HAP-1 (cell line): ENCODE measurements at regions not wholly inside any gene's neighbourhood (a gene's known extent, or its start where the extent isn't known, plus 50 kb on each side); places are given as distances from the start of the nearest gene placed in this dataset.
"Not testable (repeated sequence)": the region's sequence is repeated elsewhere in the genome, so short reads cannot be mapped to it uniquely, and the experiment has no call there.

Experiments
- DNase-seq, 2 experiments: peaks; one replicate each; pipeline ENCODE4 v3.0.0-alpha.2; 2016 to 2020; ENCODE audit warnings: low spot score in 2 of 2
- H3K27me3 ChIP-seq: fragments of 250-450 bp; sonication (Bioruptor Pico); 2 replicates; pipeline ENCODE4 v1.5.1; 2020; ENCODE audit warnings: low read depth, mild to moderate bottlenecking, moderate library complexity
- H3K36me3 ChIP-seq: fragments of 250-450 bp; sonication (Bioruptor Pico); replicated peaks from 2 replicates; pipeline ENCODE4 v1.5.1; 2020; ENCODE audit warnings: mild to moderate bottlenecking
- H3K4me1 ChIP-seq: fragments of 250-450 bp; sonication (Bioruptor Pico); 2 replicates; pipeline ENCODE4 v1.5.1; 2020; ENCODE audit warnings: mild to moderate bottlenecking
- H3K4me3 ChIP-seq: fragments of 250-450 bp; sonication (Bioruptor Pico); 2 replicates; pipeline ENCODE4 v1.5.1; 2020; ENCODE audit warnings: mild to moderate bottlenecking, moderate library complexity
- H3K9me3 ChIP-seq: fragments of 250-450 bp; sonication (Bioruptor Pico); 2 replicates; pipeline ENCODE4 v1.5.1; 2020; ENCODE audit warnings: mild to moderate bottlenecking, moderate library complexity
- in situ Hi-C: fragments of 300-500 bp; cut with MboI; formaldehyde crosslinking; loops from 3 replicates; pipeline ENCODE4 v1.14.3; 2020; ENCODE audit warnings: low sequenced_read_pairs, inconsistent platforms, mixed read lengths

DNA sequence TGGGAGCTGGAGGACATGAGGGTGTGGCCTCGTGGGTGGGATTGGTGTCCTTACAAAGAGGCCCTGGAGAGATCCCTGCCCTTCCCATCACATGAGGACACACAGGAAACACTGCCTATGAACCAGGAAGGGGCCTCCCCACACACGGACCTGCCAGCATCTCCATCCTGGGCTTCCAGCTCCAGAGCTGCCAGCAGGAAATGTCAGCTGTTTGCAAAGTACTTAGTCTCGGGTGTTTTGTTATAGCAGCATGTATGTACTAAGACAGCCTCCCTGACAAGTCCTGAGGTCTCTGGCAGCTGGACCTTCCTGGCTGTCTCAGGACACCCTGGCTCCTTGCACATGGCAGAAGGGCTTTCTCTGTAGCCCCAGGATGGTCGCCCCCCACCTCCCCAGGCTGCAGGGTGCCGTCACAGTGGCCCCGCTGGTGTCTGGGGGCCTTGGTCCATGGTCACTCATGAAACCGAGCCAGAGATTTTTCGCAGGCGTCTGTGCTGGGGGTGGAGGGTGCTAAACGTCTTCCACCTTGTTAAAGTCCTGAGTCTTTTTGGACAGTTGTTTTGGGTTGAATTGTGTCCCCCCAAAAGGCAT is 157.0 kb upstream of the ZNF469 start:
- in situ Hi-C loops, result not testable (repeated sequence)

DNA sequence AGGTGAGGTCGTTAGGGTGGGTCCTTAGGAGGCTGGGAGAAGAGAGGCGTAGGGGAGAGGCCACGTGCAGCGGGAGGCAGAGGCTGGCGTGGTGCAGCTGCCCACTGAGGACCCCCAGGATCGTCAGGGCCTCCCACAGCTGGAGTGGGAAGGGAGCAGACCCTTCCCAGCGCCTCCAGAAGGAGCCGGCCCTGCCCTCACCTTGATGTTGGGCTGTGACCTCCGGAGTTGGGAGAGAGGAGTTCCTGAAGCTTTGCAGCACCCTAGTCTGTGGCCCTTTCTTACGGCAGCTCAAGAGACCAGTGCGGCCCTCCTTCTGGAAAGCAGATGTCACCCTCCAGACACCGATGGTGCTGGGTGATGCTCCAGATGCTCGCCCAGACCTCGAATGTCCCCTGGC is 156.5 kb upstream of the ZNF469 start:
- in situ Hi-C loops, H3K4me3 ChIP-seq, DNase-seq, H3K4me1 ChIP-seq, H3K36me3 ChIP-seq, H3K27me3 ChIP-seq, H3K9me3 ChIP-seq: not testable (repeated sequence)

More for the DNA sequence above, 157.0 kb upstream of the ZNF469 start:
- H3K4me1 ChIP-seq, DNase-seq, H3K36me3 ChIP-seq, H3K4me3 ChIP-seq, H3K27me3 ChIP-seq, H3K9me3 ChIP-seq: not testable (repeated sequence)

DNA sequence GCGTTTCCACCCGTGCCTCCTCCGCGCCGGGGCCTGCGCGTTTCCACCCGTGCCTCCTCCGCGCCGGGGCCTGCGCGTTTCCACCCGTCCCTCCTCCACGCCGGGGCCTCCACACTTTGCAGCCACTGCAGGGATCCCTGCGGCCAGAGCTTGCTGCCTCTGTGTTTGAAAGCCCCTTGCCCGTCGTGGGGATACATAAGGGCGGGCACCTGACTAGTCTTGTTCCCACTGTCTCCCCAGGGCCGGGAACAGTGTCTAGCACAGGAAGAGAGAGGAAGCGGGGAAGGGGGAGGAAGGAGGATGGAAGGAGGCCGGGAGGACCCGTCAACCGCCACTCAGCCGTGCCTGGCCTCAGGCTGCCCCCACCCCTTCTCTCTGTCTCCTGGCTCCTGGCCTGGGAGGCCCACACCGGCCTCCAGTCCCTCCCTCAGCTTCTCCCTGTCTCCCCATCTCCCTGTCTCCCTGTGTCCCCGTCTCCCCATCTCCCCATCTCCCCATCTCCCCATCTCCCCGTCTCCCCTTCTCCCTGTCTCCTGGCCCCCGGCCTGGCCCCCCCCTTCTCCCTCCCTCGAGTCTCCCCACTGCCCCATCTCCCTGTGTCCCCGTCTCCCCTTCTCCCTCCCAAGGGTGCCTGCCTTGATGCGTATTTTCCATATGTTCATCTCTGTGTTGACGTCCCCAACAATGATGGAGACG is 155.6 kb upstream of the ZNF469 start:
- H3K36me3 ChIP-seq, DNase-seq, H3K4me3 ChIP-seq, H3K9me3 ChIP-seq, H3K4me1 ChIP-seq, H3K27me3 ChIP-seq, in situ Hi-C loops: not testable (repeated sequence)

DNA sequence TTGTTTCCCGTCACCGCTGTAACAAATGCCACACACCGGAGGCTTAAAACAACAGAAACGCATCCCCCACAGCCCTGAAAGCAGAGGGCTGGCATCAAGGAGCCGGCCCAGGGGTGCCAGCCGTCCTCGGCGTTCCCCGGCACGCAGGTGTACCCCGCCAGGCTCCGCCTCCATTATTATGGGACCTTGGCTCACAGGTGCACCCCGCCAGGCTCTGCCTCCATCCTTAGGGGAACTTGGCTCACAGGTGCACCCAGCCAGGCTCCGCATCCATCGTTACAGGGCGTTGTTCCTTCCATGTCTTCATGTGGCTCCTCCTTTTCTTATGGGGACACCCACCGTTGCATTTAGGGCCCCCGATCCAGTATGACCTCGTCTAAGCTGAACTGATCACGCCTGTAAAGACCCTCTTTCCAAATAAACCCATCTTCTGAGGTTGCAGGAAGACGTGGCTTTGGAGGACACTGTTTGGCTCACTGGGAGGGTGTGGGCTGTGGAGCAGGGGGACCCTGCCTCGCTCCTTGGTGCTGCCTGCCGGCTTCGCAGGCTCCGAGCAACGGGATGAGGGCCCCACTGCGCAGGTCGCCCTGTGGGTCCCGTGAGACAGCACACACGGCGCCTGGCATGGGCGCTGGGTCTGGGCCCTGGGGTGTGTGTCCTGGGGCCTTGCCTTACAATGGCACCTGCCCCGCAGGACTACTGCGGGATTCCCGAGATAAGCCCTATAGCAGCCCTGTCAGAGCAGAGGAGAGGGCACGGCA is 154.9 kb upstream of the ZNF469 start:
- H3K9me3 ChIP-seq, H3K4me1 ChIP-seq, H3K36me3 ChIP-seq, H3K27me3 ChIP-seq, H3K4me3 ChIP-seq, in situ Hi-C loops, DNase-seq: not testable (repeated sequence)

DNA sequence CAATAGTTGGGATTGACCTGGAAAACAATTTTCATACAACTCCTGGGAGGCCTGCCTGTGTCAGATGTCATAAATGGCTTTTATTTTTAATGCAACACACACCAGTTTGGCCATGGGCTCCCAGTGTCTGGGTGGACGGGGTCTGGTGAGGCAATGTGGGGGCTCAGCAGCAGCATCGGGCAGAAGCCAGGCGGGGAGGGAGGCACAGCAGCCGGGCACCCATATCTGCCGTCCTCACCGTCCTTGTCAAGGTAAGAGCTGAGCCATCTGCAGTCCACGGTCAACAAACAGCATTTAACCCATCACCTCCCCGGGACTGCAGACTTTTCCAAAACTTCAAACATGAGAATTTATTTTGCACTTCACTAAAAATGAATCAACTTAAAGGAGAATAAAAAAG is 154.0 kb upstream of the ZNF469 start:
- DNase-seq, H3K9me3 ChIP-seq, H3K4me3 ChIP-seq, H3K36me3 ChIP-seq, H3K4me1 ChIP-seq, in situ Hi-C loops, H3K27me3 ChIP-seq: not testable (repeated sequence)

DNA sequence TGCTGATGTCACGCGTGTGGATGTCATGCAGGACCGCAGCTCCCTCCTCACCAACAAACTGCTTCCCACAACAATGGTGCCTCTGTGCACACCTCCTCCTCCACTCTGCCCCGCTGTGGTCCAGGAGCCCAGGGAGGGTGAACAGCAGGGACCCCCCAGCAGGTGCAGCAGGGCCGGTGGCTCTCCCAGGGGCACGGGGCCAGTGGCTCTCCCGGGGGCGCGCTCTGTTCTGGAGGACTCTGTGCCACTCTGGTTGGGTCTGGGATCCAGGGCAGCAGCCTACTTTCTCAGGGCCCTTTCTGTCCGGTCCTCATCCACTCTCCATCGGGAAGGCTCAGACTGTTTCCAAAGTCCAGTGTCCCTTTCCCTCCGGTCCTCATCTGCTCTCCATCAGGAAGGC is 153.0 kb upstream of the ZNF469 start:
- H3K4me1 ChIP-seq, H3K36me3 ChIP-seq, H3K27me3 ChIP-seq, H3K4me3 ChIP-seq, H3K9me3 ChIP-seq, in situ Hi-C loops, DNase-seq: not testable (repeated sequence)

DNA sequence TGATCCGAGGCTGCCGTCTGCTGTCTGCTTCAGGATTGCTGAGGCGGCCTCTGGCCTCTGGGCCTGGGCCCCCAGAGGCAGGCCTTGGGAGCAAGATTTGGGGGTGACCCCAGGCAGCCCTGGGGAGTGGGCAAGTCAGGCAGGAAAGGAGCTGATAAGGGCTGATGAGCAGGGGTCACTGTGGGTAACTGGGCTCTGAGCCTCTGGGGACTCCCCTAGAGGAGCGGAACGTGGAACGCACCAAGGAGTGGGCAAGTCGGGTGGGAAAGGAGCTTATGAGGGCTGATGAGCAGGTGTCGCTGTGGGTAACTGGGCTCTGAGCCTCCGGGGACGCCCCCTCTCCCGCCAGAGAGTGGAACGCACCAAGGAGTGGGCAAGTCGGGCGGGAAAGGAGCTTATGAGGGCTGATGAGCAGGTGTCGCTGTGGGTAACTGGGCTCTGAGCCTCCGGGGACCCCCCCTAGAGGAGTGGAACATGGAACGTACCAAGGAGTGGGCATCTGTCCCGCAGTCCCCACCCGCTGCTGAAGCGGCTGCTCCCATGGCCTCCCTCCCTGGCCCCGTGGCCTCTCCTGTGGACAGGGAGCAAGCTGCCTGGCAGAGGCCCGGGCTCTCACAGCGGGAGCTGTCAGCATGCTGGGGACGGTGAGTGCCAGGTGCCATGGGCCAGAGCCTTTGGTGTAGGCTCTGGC is 152.3 kb upstream of the ZNF469 start:
- H3K36me3 ChIP-seq, H3K4me1 ChIP-seq, H3K9me3 ChIP-seq, H3K27me3 ChIP-seq, in situ Hi-C loops, H3K4me3 ChIP-seq, DNase-seq: not testable (repeated sequence)

DNA sequence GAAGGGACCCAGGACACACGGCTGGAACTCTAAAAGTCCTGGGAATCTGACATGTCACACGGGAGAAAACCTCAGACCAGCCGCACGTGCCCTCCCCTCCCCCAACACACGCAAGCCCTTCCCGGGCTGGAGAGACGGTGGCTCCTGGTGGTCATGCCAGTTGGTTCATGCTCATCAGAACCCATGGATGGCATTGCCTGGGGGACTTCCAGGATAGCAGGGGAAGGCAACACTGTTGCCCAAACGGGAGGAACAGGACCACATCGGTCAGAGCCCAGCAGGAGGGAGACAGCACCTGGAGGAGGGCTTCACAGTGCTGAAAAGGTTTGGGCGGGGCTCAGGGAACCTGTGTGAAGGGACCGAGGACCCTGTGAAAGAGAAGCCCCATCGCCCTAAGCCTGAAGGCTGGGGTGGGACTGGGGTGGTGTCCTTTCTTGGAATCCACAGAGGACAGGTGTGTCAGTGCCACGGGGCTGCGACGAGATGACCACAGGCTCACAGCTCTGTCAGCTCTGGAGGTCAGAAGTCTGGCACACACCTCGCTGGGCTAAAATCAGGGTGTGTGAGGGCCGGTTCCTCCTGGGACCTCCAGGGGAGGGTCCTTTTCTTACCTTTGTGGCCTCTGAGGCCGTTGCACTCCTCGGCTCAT is 151.7 kb upstream of the ZNF469 start:
- H3K9me3 ChIP-seq, H3K4me1 ChIP-seq, H3K36me3 ChIP-seq, in situ Hi-C loops, H3K27me3 ChIP-seq, H3K4me3 ChIP-seq, DNase-seq: not testable (repeated sequence)

DNA sequence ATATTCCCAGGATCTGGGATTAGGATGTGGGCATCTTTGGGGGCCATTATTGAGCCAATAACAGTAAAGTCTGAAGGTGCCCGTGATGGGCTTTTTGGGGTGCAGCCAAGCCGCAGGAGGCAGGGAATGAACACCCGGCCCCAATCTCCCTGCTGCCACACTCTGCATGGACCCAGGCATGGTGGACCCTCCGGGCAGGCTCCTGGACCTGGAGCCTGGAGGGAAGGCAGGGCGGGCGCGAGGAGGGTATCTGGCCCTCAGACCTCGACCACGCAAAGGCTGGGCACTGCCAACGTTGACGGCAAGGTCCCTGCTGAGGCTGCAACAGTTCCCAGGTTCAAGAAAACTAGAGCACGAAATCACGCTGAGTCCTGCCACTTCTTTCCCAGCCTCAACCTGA is 150.9 kb upstream of the ZNF469 start:
- not testable (repeated sequence) for DNase-seq

DNA sequence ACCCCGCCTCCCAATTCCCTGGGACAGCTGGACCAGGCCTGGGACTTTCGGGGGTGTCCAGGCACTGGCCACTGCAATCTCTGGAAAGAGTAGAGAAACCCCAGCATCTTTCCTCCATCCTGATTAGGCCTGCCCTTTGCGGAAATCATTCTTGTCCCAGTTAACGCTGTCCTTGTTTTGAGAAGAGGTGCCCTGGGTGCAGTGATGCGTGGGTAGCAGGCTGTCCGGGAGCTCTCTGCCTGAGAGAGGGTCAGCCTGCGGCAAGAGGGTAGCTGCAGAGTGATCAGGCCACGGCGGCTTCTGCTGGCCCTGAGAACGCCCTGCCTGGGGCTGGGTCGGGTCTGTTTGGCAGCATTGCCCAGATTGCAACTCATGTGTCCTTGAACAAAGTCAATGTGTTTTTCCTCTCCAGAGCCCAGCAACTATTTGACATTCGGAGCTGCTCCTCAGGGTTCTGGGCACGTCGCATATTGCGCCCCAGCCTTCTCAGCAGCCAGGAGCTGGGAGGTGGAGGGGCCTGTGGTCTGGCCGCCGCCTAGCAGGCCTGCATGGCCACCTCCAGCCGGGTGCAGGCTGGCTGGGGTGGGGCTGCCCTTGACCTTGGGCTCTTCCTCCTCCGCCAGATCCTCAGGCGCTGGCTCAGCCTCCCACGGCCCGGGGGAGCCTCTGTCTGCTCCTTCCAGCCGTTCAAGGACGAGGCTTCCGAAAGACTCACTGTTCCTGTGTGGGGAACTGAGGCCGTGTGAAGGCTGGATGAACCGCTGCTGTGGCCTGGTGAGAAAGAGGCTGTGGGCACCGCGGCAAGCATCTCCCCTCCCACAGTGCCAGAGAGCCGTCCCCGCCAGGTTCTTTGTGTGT is 150.1 kb upstream of the ZNF469 start:
- in situ Hi-C loops, DNase-seq, H3K27me3 ChIP-seq, H3K4me3 ChIP-seq, H3K4me1 ChIP-seq, H3K9me3 ChIP-seq, H3K36me3 ChIP-seq: not testable (repeated sequence)

More for the DNA sequence above, 150.9 kb upstream of the ZNF469 start:
- H3K27me3 ChIP-seq, H3K4me1 ChIP-seq, H3K4me3 ChIP-seq, in situ Hi-C loops, H3K9me3 ChIP-seq, H3K36me3 ChIP-seq: not testable (repeated sequence)

DNA sequence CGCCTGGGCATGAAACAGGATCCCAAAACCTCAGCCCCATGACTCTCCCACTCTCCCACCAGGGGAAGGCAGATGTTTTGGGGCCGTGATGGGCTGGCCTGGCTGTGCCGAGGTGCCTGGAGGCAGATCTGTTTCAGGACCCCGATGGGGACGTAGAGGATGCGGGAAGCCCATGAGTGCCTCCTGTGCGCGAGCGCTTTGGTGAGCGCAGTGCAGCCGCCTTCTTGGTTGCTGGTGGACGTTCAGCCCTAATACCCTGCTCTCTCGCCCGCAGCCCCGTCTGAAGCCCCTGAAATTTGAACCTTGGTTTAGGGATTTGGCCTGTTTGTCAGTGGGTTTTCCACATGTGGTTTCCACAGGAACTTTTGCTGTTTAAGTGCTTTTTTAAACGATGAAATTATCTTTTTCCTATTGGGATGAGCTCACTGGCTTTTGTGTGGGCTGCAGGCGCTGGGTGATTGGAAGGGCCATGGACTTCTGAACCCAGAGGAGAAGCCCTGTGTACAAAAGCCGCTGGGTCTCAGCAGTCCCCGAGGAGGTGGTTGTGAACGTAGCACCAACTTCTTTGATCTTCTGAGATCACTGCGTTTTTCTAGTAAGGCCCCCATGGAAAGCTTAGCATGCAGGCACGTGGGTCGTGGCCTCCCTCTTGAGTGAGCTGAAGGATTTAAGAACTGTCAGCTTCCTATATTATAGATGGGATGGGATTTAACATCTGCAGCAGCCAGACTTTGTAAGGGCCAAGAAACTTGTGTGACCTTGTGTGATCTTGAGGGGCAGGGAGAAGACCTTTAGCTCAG is 148.9 kb upstream of the ZNF469 start:
- in situ Hi-C loops, H3K9me3 ChIP-seq, H3K36me3 ChIP-seq, DNase-seq, H3K4me3 ChIP-seq, H3K27me3 ChIP-seq, H3K4me1 ChIP-seq: not testable (repeated sequence)

DNA sequence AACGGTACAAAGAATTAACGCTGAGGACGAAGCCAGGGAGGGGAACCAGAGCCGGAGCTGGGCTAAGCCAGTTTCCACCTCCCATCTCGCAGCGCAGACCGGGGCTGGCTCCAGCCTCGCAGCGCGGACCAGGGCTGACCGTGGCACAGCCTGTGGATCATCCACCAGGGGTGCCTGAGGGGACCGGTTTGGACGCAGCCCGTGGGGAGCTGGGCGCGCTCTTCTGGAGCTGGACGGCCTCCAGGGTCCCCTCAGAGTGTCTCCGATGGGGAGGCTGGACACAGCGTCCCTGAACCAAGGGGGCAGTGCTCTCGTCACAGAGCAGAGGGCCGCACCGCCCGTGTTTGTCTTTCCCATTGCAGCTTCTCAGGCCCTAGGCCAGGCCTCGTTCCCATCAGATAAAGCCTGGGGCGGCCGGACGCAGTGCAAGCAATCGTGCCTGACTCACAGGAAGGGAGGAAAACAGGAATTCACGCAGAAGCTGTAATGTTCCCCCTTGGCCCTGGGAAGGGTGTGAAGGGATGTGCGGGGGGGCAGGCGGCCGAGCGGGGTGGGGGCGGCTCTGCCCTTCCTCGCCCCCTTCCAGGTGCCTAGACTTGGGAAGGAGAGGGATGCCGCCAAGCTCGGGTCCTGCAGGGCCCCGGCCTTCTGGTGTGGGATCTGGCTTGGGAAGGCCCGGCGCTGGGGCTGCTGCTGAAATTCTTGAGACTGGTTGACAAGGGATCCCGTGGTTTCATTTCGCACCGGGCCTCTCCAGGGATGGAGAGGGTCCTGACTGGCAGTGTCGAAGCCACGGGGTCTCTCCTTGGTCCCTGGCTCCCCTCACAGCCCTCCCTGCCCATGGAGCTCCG is 148.1 kb upstream of the ZNF469 start:
- H3K4me1 ChIP-seq, H3K9me3 ChIP-seq, DNase-seq, in situ Hi-C loops, H3K27me3 ChIP-seq, H3K4me3 ChIP-seq, H3K36me3 ChIP-seq: not testable (repeated sequence)
